ENCODE measurements at regions not wholly inside any gene's neighbourhood (a gene's known extent, or its start where the extent isn't known, plus 50 kb on each side); places are given as distances from the start of the nearest gene placed in this dataset.

GRCh38 chr13:29947839-29948238 lies 97.4 kb upstream of the UBL3 start:
- TF ChIP-seq CTCF (IDR thresholded peaks at IDR 0.05), result no peak
- TF ChIP-seq USF1 (IDR thresholded peaks at IDR 0.05; ENCODE audit: borderline replicate concordance, low read depth), result no peak
- TF ChIP-seq TCF12 (IDR thresholded peaks at IDR 0.05), result no peak
- no peak for TF ChIP-seq FOXM1 (IDR thresholded peaks at IDR 0.05; ENCODE audit: low read depth)
- no peak for TF ChIP-seq USF2 (IDR thresholded peaks at IDR 0.05; ENCODE audit: borderline replicate concordance, low read depth, low read length)
- TF ChIP-seq EZH2phosphoT487 (IDR thresholded peaks at IDR 0.05; ENCODE audit: borderline replicate concordance, low read depth), result no peak
- TF ChIP-seq RFX5 (IDR thresholded peaks at IDR 0.05; ENCODE audit: low read length), result no peak
- TF ChIP-seq EP300 (IDR thresholded peaks at IDR 0.05; ENCODE audit: borderline replicate concordance in 1 of 2, low read depth in 1 of 2, low read length in 1 of 2), result no peak
- no peak for TF ChIP-seq JUND (IDR thresholded peaks at IDR 0.05)

All from SK-N-SH (cell line).